T-helper 17 cell (primary cell): ENCODE measurements at regions not wholly inside any gene's neighbourhood (a gene's known extent, or its start where the extent isn't known, plus 50 kb on each side); places are given as distances from the start of the nearest gene placed in this dataset.

ENCODE experiments used
- ATAC-seq: fragments of 150-1000 bp; cut with Tn5 transposase; 2 replicates; pipeline ENCODE4 v1.10.0; 2021; ENCODE audit warnings: mild to moderate bottlenecking, moderate library complexity
- DNase-seq, 3 donors: peaks; one replicate each; pipeline versions ENCODE4 v3.0.0 to v3.0.0-alpha.2; 2020 to 2021
- H3K9me3 ChIP-seq: one replicate; pipeline ENCODE4 v1.7.0; 2013; ENCODE audit warnings: low read length, mild to moderate bottlenecking; ENCODE audit not compliant: control insufficient read depth, poor library complexity, severe bottlenecking
- H3K27ac Mint-ChIP-seq: one replicate; pipeline ENCODE4 v1.8.0; 2022; ENCODE audit warnings: mild to moderate bottlenecking, moderate library complexity, mixed read lengths
- H3K27me3 Mint-ChIP-seq: one replicate; pipeline ENCODE4 v1.8.0; 2022; ENCODE audit warnings: mixed read lengths
- H3K36me3 Mint-ChIP-seq: one replicate; pipeline ENCODE4 v1.8.0; 2022; ENCODE audit warnings: low read depth, mixed read lengths
- H3K4me1 Mint-ChIP-seq: one replicate; pipeline ENCODE4 v1.8.0; 2022; ENCODE audit warnings: mild to moderate bottlenecking, mixed read lengths
- H3K4me3 Mint-ChIP-seq: one replicate; pipeline ENCODE4 v1.8.0; 2022; ENCODE audit warnings: mild to moderate bottlenecking, moderate library complexity, mixed read lengths

- Mint-ChIP-seq H3K36me3 (no peaks in the 10 kb centered on the region), H3K4me1 (peaks cover 14% of the 10 kb centered on the region)
- H3K9me3 ChIP-seq = no peaks in the 10 kb centered on the region
These were observed 237.5 kb downstream of the BCOR start for GRCh38 chrX:39859991-39860861.

GRCh38 chrX:39862963-39863362 is 234.8 kb downstream of the BCOR start:
- Mint-ChIP-seq H3K4me3 (no peak overlapping the region), H3K27ac (no peak overlapping the region), H3K36me3 (no peaks in the 10 kb centered on the region), H3K27me3 (no peaks in the 10 kb centered on the region), H3K4me1 (peaks cover 9% of the 10 kb centered on the region)
- ATAC-seq = no peak
- DNase-seq = no peak
- H3K9me3 ChIP-seq = no peaks in the 10 kb centered on the region

More at GRCh38 chrX:39859991-39860861, 237.5 kb downstream of the BCOR start:
- peak in 1 of 3 donors; percentile 55 for DNase-seq
- Mint-ChIP-seq H3K27me3 (no peaks in the 10 kb centered on the region), H3K4me3 (peak overlapping the region; percentile 19), H3K27ac (peak overlapping the region; percentile 32)
- ATAC-seq = peak; percentile 5

- Mint-ChIP-seq H3K27ac (no peak overlapping the region), H3K36me3 (no peaks in the 10 kb centered on the region), H3K27me3 (no peaks in the 10 kb centered on the region), H3K4me1 (peaks cover 14% of the 10 kb centered on the region), H3K4me3 (no peak overlapping the region)
- no peak for ATAC-seq
- H3K9me3 ChIP-seq = no peaks in the 10 kb centered on the region
- no peak for DNase-seq
These were observed 231.5 kb downstream of the BCOR start for GRCh38 chrX:39866229-39866628.

GRCh38 chrX:39869846-39870601 is 227.7 kb downstream of the BCOR start:
- Mint-ChIP-seq H3K4me1 (peaks cover 19% of the 10 kb centered on the region), H3K4me3 (peak overlapping the region; percentile 87), H3K27ac (peak overlapping the region; percentile 72), H3K27me3 (no peaks in the 10 kb centered on the region), H3K36me3 (no peaks in the 10 kb centered on the region)
- peak; percentile 92 for ATAC-seq
- DNase-seq = peak in 2 of 3 donors; percentile 38 to 51
- H3K9me3 ChIP-seq = no peaks in the 10 kb centered on the region

- no peak overlapping the region for H3K27ac Mint-ChIP-seq
- DNase-seq (no peak), ATAC-seq (no peak)
- no peaks in the 10 kb centered on the region for H3K36me3 Mint-ChIP-seq
- H3K4me3 Mint-ChIP-seq = no peak overlapping the region
- no peaks in the 10 kb centered on the region for H3K27me3 Mint-ChIP-seq
- H3K4me1 Mint-ChIP-seq = peaks cover 19% of the 10 kb centered on the region
- no peaks in the 10 kb centered on the region for H3K9me3 ChIP-seq
These were observed 226.1 kb downstream of the BCOR start for GRCh38 chrX:39871648-39872047.

- Mint-ChIP-seq H3K4me3 (no peak overlapping the region), H3K27ac (no peak overlapping the region), H3K4me1 (peaks cover 17% of the 10 kb centered on the region), H3K27me3 (no peaks in the 10 kb centered on the region), H3K36me3 (no peaks in the 10 kb centered on the region)
- DNase-seq (no peak), ATAC-seq (no peak)
- no peaks in the 10 kb centered on the region for H3K9me3 ChIP-seq
These were observed 224.6 kb downstream of the BCOR start for GRCh38 chrX:39873117-39873516.

GRCh38 chrX:39874202-39874816 is 223.4 kb downstream of the BCOR start:
- H3K27me3 Mint-ChIP-seq = no peaks in the 10 kb centered on the region
- DNase-seq = no peak
- peak overlapping the region; percentile 41 for H3K27ac Mint-ChIP-seq
- no peaks in the 10 kb centered on the region for H3K36me3 Mint-ChIP-seq
- peaks cover 17% of the 10 kb centered on the region for H3K4me1 Mint-ChIP-seq
- no peaks in the 10 kb centered on the region for H3K9me3 ChIP-seq
- ATAC-seq = peak; percentile 26
- H3K4me3 Mint-ChIP-seq = no peak overlapping the region

GRCh38 chrX:39875834-39876628 is 221.7 kb downstream of the BCOR start:
- Mint-ChIP-seq H3K36me3 (no peaks in the 10 kb centered on the region), H3K27ac (no peak overlapping the region), H3K4me3 (no peak overlapping the region), H3K4me1 (peaks cover 6% of the 10 kb centered on the region), H3K27me3 (no peaks in the 10 kb centered on the region)
- DNase-seq = no peak
- ATAC-seq = no peak
- no peaks in the 10 kb centered on the region for H3K9me3 ChIP-seq

- no peaks in the 10 kb centered on the region for H3K27me3 Mint-ChIP-seq
- peaks cover 4% of the 10 kb centered on the region for H3K4me1 Mint-ChIP-seq
- no peak overlapping the region for H3K27ac Mint-ChIP-seq
- no peak overlapping the region for H3K4me3 Mint-ChIP-seq
- DNase-seq (no peak), ATAC-seq (no peak)
- no peaks in the 10 kb centered on the region for H3K9me3 ChIP-seq
- no peaks in the 10 kb centered on the region for H3K36me3 Mint-ChIP-seq
These were observed 219.9 kb downstream of the BCOR start for GRCh38 chrX:39877905-39878304.

- peaks cover 3% of the 10 kb centered on the region for H3K4me1 Mint-ChIP-seq
- ATAC-seq (peak; percentile 60), DNase-seq (no peak)
- H3K27me3 Mint-ChIP-seq = no peaks in the 10 kb centered on the region
- H3K27ac Mint-ChIP-seq = no peak overlapping the region
- no peak overlapping the region for H3K4me3 Mint-ChIP-seq
- H3K36me3 Mint-ChIP-seq = no peaks in the 10 kb centered on the region
- H3K9me3 ChIP-seq = no peaks in the 10 kb centered on the region
These were observed 214.1 kb downstream of the BCOR start for GRCh38 chrX:39883666-39884065.

GRCh38 chrX:39886282-39886681 is 211.5 kb downstream of the BCOR start:
- Mint-ChIP-seq H3K27ac (no peak overlapping the region), H3K27me3 (no peaks in the 10 kb centered on the region), H3K4me3 (no peak overlapping the region), H3K4me1 (peaks cover 3% of the 10 kb centered on the region), H3K36me3 (no peaks in the 10 kb centered on the region)
- DNase-seq = no peak
- no peak for ATAC-seq
- no peaks in the 10 kb centered on the region for H3K9me3 ChIP-seq

- H3K9me3 ChIP-seq = no peaks in the 10 kb centered on the region
- ATAC-seq (no peak), DNase-seq (no peak)
- Mint-ChIP-seq H3K27ac (no peak overlapping the region), H3K36me3 (no peaks in the 10 kb centered on the region), H3K4me3 (no peak overlapping the region), H3K27me3 (no peaks in the 10 kb centered on the region), H3K4me1 (peaks cover 7% of the 10 kb centered on the region)
These were observed 209.0 kb downstream of the BCOR start for GRCh38 chrX:39888730-39889129.

- no peak for DNase-seq
- Mint-ChIP-seq H3K27ac (no peak overlapping the region), H3K4me3 (no peak overlapping the region), H3K27me3 (no peaks in the 10 kb centered on the region), H3K36me3 (no peaks in the 10 kb centered on the region), H3K4me1 (peaks cover 7% of the 10 kb centered on the region)
- ATAC-seq = no peak
- no peaks in the 10 kb centered on the region for H3K9me3 ChIP-seq
These were observed 208.1 kb downstream of the BCOR start for GRCh38 chrX:39889704-39890103.
